K562 (cell line): ENCODE measurements at regions not wholly inside any gene's neighbourhood (a gene's known extent, or its start where the extent isn't known, plus 50 kb on each side); places are given as distances from the start of the nearest gene placed in this dataset.

Source experiments
- ATAC-seq: fragments of 200-7000 bp; cut with Tn5 transposase; 3 replicates; pipeline ENCODE4 v1.9.1; 2020; ENCODE audit warnings: moderate library complexity
- BruUV-seq: library from RNA; stranded (reverse); fragments of 400-500 nt; replicated peaks from 2 replicates; lab custom pipeline; 2021; lab: Mats Ljungman, UMichigan
- CTCF ChIA-PET: fragments of 300-600 bp; formaldehyde crosslinking; extraction: SDS; loops from one replicate; lab custom pipeline; 2021; ENCODE audit warnings: low intra/inter-chr PET ratio; lab: Yijun Ruan, JAX
- POLR2A ChIA-PET: fragments of 300-600, 350-650 bp; sonication (Branson Sonifier 250); formaldehyde crosslinking; extraction: SDS; loops from one replicate; lab custom pipeline; 2021; ENCODE audit warnings: antibody characterized with exemption, inconsistent platforms; lab: Yijun Ruan, JAX
- DNase-seq, 4 experiments: peaks; one replicate each; pipeline versions ENCODE4 v3.0.0 to v3.0.0-alpha.2; 2011 to 2018; ENCODE audit warnings: low spot score in 3 of 4, mixed read lengths in 3 of 4; ENCODE audit errors: extremely low read depth in 1 of 4
- FAIRE-seq: peaks from 2 replicates; lab custom pipeline; 2011; peaks lifted over from hg19 to GRCh38; lab: Jason Lieb, UNC
- H2AFZ ChIP-seq: 2 replicates; pipeline ENCODE4 v1.6.0; 2011; ENCODE audit warnings: low read depth, low read length, control low read depth, inconsistent platforms
- H3K27ac ChIP-seq: fragments of 200-600 bp; 3 replicates; pipeline ENCODE4 v1.8.0; 2011; ENCODE audit warnings: low read depth, mild to moderate bottlenecking, control low read depth, inconsistent platforms, low read length, moderate library complexity, mixed read lengths; ENCODE audit errors: extremely low read depth
- H3K27me3 ChIP-seq, 2 experiments: fragments of 300-600 bp in 1 of 2; 2 replicates in 1 of 2; 3 replicates in 1 of 2; pipeline versions ENCODE4 v1.6.0 to v1.8.0; 2011; ENCODE audit warnings: inconsistent platforms in 2 of 2, low read length in 2 of 2, mild to moderate bottlenecking in 1 of 2, mixed read lengths in 1 of 2, moderate library complexity in 1 of 2; ENCODE audit not compliant: control insufficient read depth in 2 of 2, insufficient read depth in 2 of 2
- H3K36me3 ChIP-seq: fragments of 300-600 bp; 3 replicates; pipeline ENCODE4 v1.8.0; 2011; ENCODE audit warnings: mild to moderate bottlenecking, low read length, inconsistent platforms; ENCODE audit not compliant: control insufficient read depth, insufficient read depth
- H3K4me1 ChIP-seq, 2 experiments: fragments of 200-600 bp in 1 of 2; replicated peaks in 1 of 2; 2 replicates in 1 of 2; 3 replicates in 1 of 2; pipeline versions ENCODE4 v1.5.1 to v1.8.0; 2011; ENCODE audit warnings: inconsistent platforms in 2 of 2, low read length in 2 of 2, mild to moderate bottlenecking in 1 of 2, mixed read lengths in 1 of 2, moderate library complexity in 1 of 2; ENCODE audit not compliant: control insufficient read depth in 2 of 2, insufficient read depth in 2 of 2
- H3K4me2 ChIP-seq: 2 replicates; pipeline ENCODE4 v1.6.1; 2011; ENCODE audit warnings: low read length, control low read depth, inconsistent platforms, mixed read lengths; ENCODE audit not compliant: insufficient read depth
- H3K4me3 ChIP-seq: fragments of 200-600 bp; sonication (generic), shearing (Covaris generic); 2 replicates; pipeline ENCODE4 v1.5.1; 2016; ENCODE audit warnings: control low read depth, inconsistent platforms
- H3K79me2 ChIP-seq: fragments of 200-600 bp; 3 replicates; pipeline ENCODE4 v1.8.0; 2011; ENCODE audit warnings: low read length, inconsistent platforms; ENCODE audit not compliant: control insufficient read depth, insufficient read depth
- H3K9ac ChIP-seq, 2 experiments: 2 replicates each; pipeline versions ENCODE4 v1.6.0 to v1.6.1; 2011; ENCODE audit warnings: low read depth in 2 of 2, low read length in 2 of 2, control low read depth in 1 of 2, inconsistent platforms in 1 of 2, mild to moderate bottlenecking in 1 of 2, mixed read lengths in 1 of 2; ENCODE audit not compliant: insufficient read depth in 1 of 2
- H3K9me1 ChIP-seq: one replicate; pipeline ENCODE4 v1.6.0; 2011; ENCODE audit warnings: inconsistent platforms, mild to moderate bottlenecking, low read length, moderate library complexity; ENCODE audit not compliant: control insufficient read depth, insufficient read depth
- H3K9me3 ChIP-seq: replicated peaks from 2 replicates; pipeline ENCODE4 v1.5.1; 2011; ENCODE audit warnings: low read depth, low read length, inconsistent platforms; ENCODE audit not compliant: control insufficient read depth, insufficient read depth
- H4K20me1 ChIP-seq: replicated peaks from 2 replicates; pipeline ENCODE4 v1.6.1; 2011; ENCODE audit warnings: low read length, inconsistent platforms, mixed read lengths; ENCODE audit not compliant: control insufficient read depth, insufficient read depth
- ATF1 ChIP-seq, 2 experiments: fragments of 450-650 bp in 1 of 2; IDR thresholded peaks; 2 replicates each; pipeline ENCODE4 v1.6.1; 2016; ENCODE audit warnings: missing compliant biosample characterization in 1 of 2, missing genetic modification characterization in 1 of 2
- EP300 ChIP-seq: IDR thresholded peaks from 2 replicates; pipeline ENCODE4 v1.6.1; 2012; ENCODE audit warnings: low read length, improper control_type of control experiment
- ILF3 ChIP-seq: fragments of 450-650 bp; IDR thresholded peaks from 2 replicates; pipeline ENCODE4 v1.6.1; 2018; ENCODE audit warnings: antibody characterized with exemption, mild to moderate bottlenecking, moderate library complexity, borderline replicate concordance
- KLF13 ChIP-seq: fragments of 450-650 bp; IDR thresholded peaks from 2 replicates; pipeline ENCODE4 v1.6.1; 2016; ENCODE audit warnings: missing genetic modification characterization, low read depth, mild to moderate bottlenecking, missing compliant biosample characterization, moderate library complexity, borderline replicate concordance
- MCM7 ChIP-seq, 2 experiments: fragments of 450-650 bp; IDR thresholded peaks; 2 replicates each; pipeline ENCODE4 v1.6.1; 2016 to 2018
- MITF ChIP-seq: IDR thresholded peaks from 2 replicates; pipeline ENCODE4 v1.6.1; 2014; ENCODE audit warnings: antibody characterized with exemption
- NCOA4 ChIP-seq: fragments of 450-650 bp; IDR thresholded peaks from 2 replicates; pipeline ENCODE4 v1.6.1; 2018; ENCODE audit warnings: mild to moderate bottlenecking; ENCODE audit not compliant: partially characterized antibody
- NR4A1 ChIP-seq, 2 experiments: fragments of 250-450 bp in 1 of 2; fragments of 450-650 bp in 1 of 2; sonication (Bioruptor Pico) in 1 of 2; IDR thresholded peaks; 2 replicates each; pipeline versions ENCODE4 v1.4.0 to v1.6.1; 2016 to 2020; ENCODE audit warnings: mild to moderate bottlenecking in 2 of 2, missing compliant biosample characterization in 1 of 2, missing genetic modification characterization in 1 of 2, moderate library complexity in 1 of 2
- PTBP1 ChIP-seq: fragments of 200-400 bp; formaldehyde crosslinking; IDR thresholded peaks from 2 replicates; pipeline ENCODE4 v1.6.1; 2017; ENCODE audit warnings: low read depth, low read length
- RNF2 ChIP-seq: sonication (generic); IDR thresholded peaks from 2 replicates; pipeline ENCODE4 v1.6.1; 2016
- ZBTB12 ChIP-seq: fragments of 250-450 bp; sonication (Bioruptor Pico); IDR thresholded peaks from 2 replicates; pipeline ENCODE4 v1.4.0; 2020
- ZNF24 ChIP-seq: fragments of 450-650 bp; IDR thresholded peaks from 2 replicates; pipeline ENCODE4 v1.6.1; 2016
- ZNF780A ChIP-seq: fragments of 250-450 bp; sonication (Bioruptor Pico); IDR thresholded peaks from 2 replicates; pipeline ENCODE4 v1.5.0; 2021; ENCODE audit warnings: mild to moderate bottlenecking
- ZZZ3 ChIP-seq: fragments of 450-650 bp; IDR thresholded peaks from 2 replicates; pipeline ENCODE4 v1.6.1; 2016; ENCODE audit warnings: antibody characterized with exemption, mild to moderate bottlenecking, moderate library complexity
- WGBS: fragments of 100-300 bp; shearing (Covaris generic); methylation state at CpG from one replicate; pipeline ENCODE4 v1.1.6; 2016; ENCODE audit warnings: low coverage, mixed read lengths; ENCODE audit not compliant: insufficient coverage; ENCODE audit errors: missing lambda C conversion rate; 5-methylcytosine and 5-hydroxymethylcytosine counted together
- in situ Hi-C: fragments of 300-500 bp; cut with MboI; formaldehyde crosslinking; loops from 4 replicates; pipeline ENCODE4 v1.15.0; 2018; ENCODE audit warnings: inconsistent platforms, mixed read lengths
- intact Hi-C: fragments of 100-400 bp; cut with micrococcal nuclease; formaldehyde crosslinking; loops from 2 replicates; pipeline ENCODE4 v1.14.2; 2022
- TF ChIP-seq, protein P1 (sequence below): fragments of 250-450 bp; sonication (Bioruptor Pico); IDR thresholded peaks from 2 replicates; pipeline ENCODE4 v1.8.0; 2022; ENCODE audit warnings: moderate library complexity, mild to moderate bottlenecking, inconsistent platforms

DNA sequence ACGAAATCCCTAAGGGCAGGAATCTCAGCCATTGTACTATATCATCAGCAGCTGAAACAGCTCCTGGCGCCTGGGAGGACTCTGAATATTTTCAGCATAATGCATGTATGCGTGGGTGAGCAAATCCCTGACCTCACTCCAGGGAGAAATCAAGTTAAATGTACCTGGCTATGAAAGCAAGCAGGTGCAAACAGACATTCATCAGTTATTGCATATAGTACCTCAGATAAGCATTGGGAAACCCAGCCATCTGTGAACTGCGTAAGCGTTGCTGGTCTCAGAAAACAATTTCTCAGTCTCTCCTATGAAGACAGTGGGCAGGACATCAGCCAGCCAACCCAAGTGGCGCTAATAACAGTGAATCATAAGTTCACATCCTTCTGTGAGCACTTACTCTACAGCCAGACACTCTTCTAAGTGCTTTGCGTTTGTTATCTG, 622.6 kb downstream of the EPM2A start:
- no peaks in the 10 kb centered on the region for H3K79me2 ChIP-seq
- TF ChIP-seq ZBTB12 (CRISPR knock-in tag) (no peak), MCM7 (IDR thresholded peaks at IDR 0.05) (no peak), NCOA4 (no peak), ZZZ3 (no peak)
- no peaks in the 10 kb centered on the region for H3K36me3 ChIP-seq
- H3K27ac ChIP-seq: no peak overlapping the region
- H2AFZ ChIP-seq: no peak overlapping the region
- ATAC-seq: no peak
- no TSS peak for BruUV-seq
- no peak overlapping the region for H3K4me3 ChIP-seq
- CTCF ChIA-PET: no interaction called here
- DNase-seq: no peak
- no peaks in the 10 kb centered on the region for H3K9me3 ChIP-seq
- FAIRE-seq: no peak
- WGBS: under 1% methylated on average over 7 of the region's 7 CpGs
- no peak overlapping the region for H3K9ac ChIP-seq
- H3K4me1 ChIP-seq: no peaks in the 10 kb centered on the region
- no peaks in the 10 kb centered on the region for H4K20me1 ChIP-seq
- no peaks in the 10 kb centered on the region for H3K9me1 ChIP-seq
- H3K4me2 ChIP-seq: no peak overlapping the region
- no peaks in the 10 kb centered on the region for H3K27me3 ChIP-seq
- POLR2A ChIA-PET: no interaction called here
- in situ Hi-C loops (no loop called here), intact Hi-C loops (no loop called here)

- H3K4me3 ChIP-seq: no peak overlapping the region
- no peaks in the 10 kb centered on the region for H3K9me1 ChIP-seq
- CTCF ChIA-PET: no interaction called here
- no peak overlapping the region for H3K27ac ChIP-seq
- no TSS peak for BruUV-seq
- H3K4me1 ChIP-seq: no peaks in the 10 kb centered on the region
- intact Hi-C loops (no loop called here), in situ Hi-C loops (no loop called here)
- H3K79me2 ChIP-seq: no peaks in the 10 kb centered on the region
- no peak overlapping the region for H3K9ac ChIP-seq
- H2AFZ ChIP-seq: no peak overlapping the region
- no peaks in the 10 kb centered on the region for H4K20me1 ChIP-seq
- H3K4me2 ChIP-seq: no peak overlapping the region
- FAIRE-seq (no peak), DNase-seq (no peak), ATAC-seq (no peak)
- no peaks in the 10 kb centered on the region for H3K9me3 ChIP-seq
- POLR2A ChIA-PET: no interaction called here
- H3K27me3 ChIP-seq: no peaks in the 10 kb centered on the region
- no peaks in the 10 kb centered on the region for H3K36me3 ChIP-seq
- TF ChIP-seq KLF13 (no peak), MITF (no peak), ZNF24 (no peak), PTBP1 (no peak), ZNF780A (CRISPR knock-in tag) (no peak), ATF1 (CRISPR knock-in tag; IDR thresholded peaks at IDR 0.05) (no peak), ATF1 (tag; IDR thresholded peaks at IDR 0.05) (no peak), ILF3 (no peak), EP300 (no peak), RNF2 (no peak), NR4A1 (CRISPR knock-in tag; IDR thresholded peaks at IDR 0.05) (no peak), NR4A1 (tag; IDR thresholded peaks at IDR 0.05) (no peak)
- TF ChIP-seq, protein P1, sequence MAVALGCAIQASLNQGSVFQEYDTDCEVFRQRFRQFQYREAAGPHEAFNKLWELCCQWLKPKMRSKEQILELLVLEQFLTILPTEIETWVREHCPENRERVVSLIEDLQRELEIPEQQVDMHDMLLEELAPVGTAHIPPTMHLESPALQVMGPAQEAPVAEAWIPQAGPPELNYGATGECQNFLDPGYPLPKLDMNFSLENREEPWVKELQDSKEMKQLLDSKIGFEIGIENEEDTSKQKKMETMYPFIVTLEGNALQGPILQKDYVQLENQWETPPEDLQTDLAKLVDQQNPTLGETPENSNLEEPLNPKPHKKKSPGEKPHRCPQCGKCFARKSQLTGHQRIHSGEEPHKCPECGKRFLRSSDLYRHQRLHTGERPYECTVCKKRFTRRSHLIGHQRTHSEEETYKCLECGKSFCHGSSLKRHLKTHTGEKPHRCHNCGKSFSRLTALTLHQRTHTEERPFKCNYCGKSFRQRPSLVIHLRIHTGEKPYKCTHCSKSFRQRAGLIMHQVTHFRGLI (CRISPR knock-in tag): no peak
Observed at GRCh38 chr6:145115638-145116037, 619.7 kb downstream of the EPM2A start.
